CD4-positive, alpha-beta memory T cell (primary cell): ENCODE measurements at regions not wholly inside any gene's neighbourhood (a gene's known extent, or its start where the extent isn't known, plus 50 kb on each side); places are given as distances from the start of the nearest gene placed in this dataset.
"Not testable (repeated sequence)": the region's sequence is repeated elsewhere in the genome, so short reads cannot be mapped to it uniquely, and the experiment has no call there.

Source experiments
- CTCF ChIA-PET: fragments of 350-600 bp; sonication (Branson Sonifier 250); formaldehyde crosslinking; loops from one replicate; lab custom pipeline; 2021; ENCODE audit warnings: inconsistent platforms; ENCODE audit not compliant: partially characterized antibody; lab: Charles Lee
- POLR2A ChIA-PET: fragments of 350-600 bp; sonication (Branson Sonifier 250); formaldehyde crosslinking; loops from one replicate; lab custom pipeline; 2021; ENCODE audit not compliant: partially characterized antibody; lab: Charles Lee
- DNase-seq, 5 donors: peaks; one replicate each; pipeline versions ENCODE4 v3.0.0 to v3.0.0-alpha.2; 2020 to 2022; ENCODE audit warnings: mixed read lengths in 1 of 5
- H3K27ac ChIP-seq: one replicate; pipeline ENCODE4 v1.7.0; 2013; ENCODE audit warnings: low read depth, low read length
- H3K27me3 ChIP-seq: 2 replicates; pipeline ENCODE4 v1.7.0; 2013; ENCODE audit warnings: mild to moderate bottlenecking, low read length, moderate library complexity; ENCODE audit not compliant: insufficient read depth
- H3K36me3 ChIP-seq: 2 replicates; pipeline ENCODE4 v1.7.0; 2013; ENCODE audit warnings: mild to moderate bottlenecking, low read length, moderate library complexity; ENCODE audit not compliant: insufficient read depth
- H3K4me1 ChIP-seq: 2 replicates; pipeline ENCODE4 v1.7.0; 2013; ENCODE audit warnings: mild to moderate bottlenecking, low read length, moderate library complexity; ENCODE audit not compliant: insufficient read depth
- H3K4me3 ChIP-seq, 2 donors: one replicate each; pipeline ENCODE4 v1.7.0; 2013; ENCODE audit warnings: low read length in 2 of 2, mild to moderate bottlenecking in 1 of 2
- H3K9me3 ChIP-seq, 2 donors: one replicate each; pipeline ENCODE4 v1.7.0; 2013; ENCODE audit warnings: low read length in 2 of 2, control low read depth in 1 of 2; ENCODE audit not compliant: control insufficient read depth in 1 of 2
- H3K27ac Mint-ChIP-seq, 7 donors: one replicate each; pipeline ENCODE4 v1.8.0; 2020 to 2021; ENCODE audit warnings: mixed read lengths in 7 of 7, mild to moderate bottlenecking in 6 of 7, inconsistent platforms in 3 of 7, moderate library complexity in 3 of 7
- H3K27me3 Mint-ChIP-seq, 2 donors: one replicate each; pipeline ENCODE4 v1.8.0; 2020 to 2021; ENCODE audit warnings: mixed read lengths in 2 of 2
- H3K36me3 Mint-ChIP-seq, 2 donors: one replicate each; pipeline ENCODE4 v1.8.0; 2020 to 2021; ENCODE audit warnings: mixed read lengths in 2 of 2, inconsistent platforms in 1 of 2, mild to moderate bottlenecking in 1 of 2
- H3K4me1 Mint-ChIP-seq, 4 donors: one replicate each; pipeline ENCODE4 v1.8.0; 2020 to 2021; ENCODE audit warnings: mixed read lengths in 4 of 4, mild to moderate bottlenecking in 1 of 4
- H3K4me3 Mint-ChIP-seq, 8 donors: one replicate each; pipeline ENCODE4 v1.8.0; 2020 to 2021; ENCODE audit warnings: mixed read lengths in 8 of 8, mild to moderate bottlenecking in 7 of 8, moderate library complexity in 6 of 8, inconsistent platforms in 3 of 8
- H3K9me3 Mint-ChIP-seq, 8 donors: one replicate each; pipeline ENCODE4 v1.8.0; 2020 to 2021; ENCODE audit warnings: mixed read lengths in 8 of 8, mild to moderate bottlenecking in 5 of 8, inconsistent platforms in 3 of 8, moderate library complexity in 1 of 8
- intact Hi-C: fragments of 100-400 bp; cut with micrococcal nuclease; formaldehyde crosslinking; loops from one replicate; pipeline ENCODE4 v1.15.1; 2023

GRCh38 chr3:144816323-144816722, 844.7 kb downstream of the DIPK2A start:
- POLR2A ChIA-PET, result no interaction called here
- Histone ChIP-seq H3K36me3 (no peaks in the 10 kb centered on the region), H3K27ac (no peak overlapping the region), H3K4me3 (no peak overlapping the region), H3K9me3 (no peaks in the 10 kb centered on the region), H3K4me1 (no peaks in the 10 kb centered on the region), H3K27me3 (no peaks in the 10 kb centered on the region)
- intact Hi-C loops, result no loop called here
- no peaks in the 10 kb centered on the region for H3K27me3 Mint-ChIP-seq
- no peak for DNase-seq
- CTCF ChIA-PET, result no interaction called here
- peaks cover 0 to 2% (median 0%) of the 10 kb centered on the region in 8 donors for H3K9me3 Mint-ChIP-seq
- no peak overlapping the region for H3K27ac Mint-ChIP-seq
- no peaks in the 10 kb centered on the region for H3K36me3 Mint-ChIP-seq
- H3K4me1 Mint-ChIP-seq, result no peaks in the 10 kb centered on the region
- no peak overlapping the region for H3K4me3 Mint-ChIP-seq

GRCh38 chr3:144818973-144819372, 847.4 kb downstream of the DIPK2A start:
- Histone ChIP-seq H3K36me3 (no peaks in the 10 kb centered on the region), H3K9me3 (no peaks in the 10 kb centered on the region), H3K4me3 (no peak overlapping the region), H3K4me1 (no peaks in the 10 kb centered on the region), H3K27ac (no peak overlapping the region), H3K27me3 (no peaks in the 10 kb centered on the region)
- H3K27ac Mint-ChIP-seq, result no peak overlapping the region
- H3K36me3 Mint-ChIP-seq, result no peaks in the 10 kb centered on the region
- H3K4me1 Mint-ChIP-seq, result no peaks in the 10 kb centered on the region
- ChIA-PET POLR2A (no interaction called here), CTCF (no interaction called here)
- no peaks in the 10 kb centered on the region for H3K27me3 Mint-ChIP-seq
- H3K4me3 Mint-ChIP-seq, result no peak overlapping the region
- intact Hi-C loops, result no loop called here
- peaks cover 0 to 2% (median 0%) of the 10 kb centered on the region in 8 donors for H3K9me3 Mint-ChIP-seq
- no peak for DNase-seq

GRCh38 chr3:144820232-144820631, 848.6 kb downstream of the DIPK2A start:
- CTCF ChIA-PET, H3K9me3 ChIP-seq, POLR2A ChIA-PET, H3K4me3 ChIP-seq, H3K4me1 ChIP-seq, H3K9me3 Mint-ChIP-seq, intact Hi-C loops, H3K36me3 Mint-ChIP-seq, H3K27me3 ChIP-seq, H3K4me1 Mint-ChIP-seq, H3K27ac Mint-ChIP-seq, H3K27ac ChIP-seq, H3K27me3 Mint-ChIP-seq, DNase-seq, H3K36me3 ChIP-seq, H3K4me3 Mint-ChIP-seq: not testable (repeated sequence)

GRCh38 chr3:144820726-144821125, 849.1 kb downstream of the DIPK2A start:
- no peaks in the 10 kb centered on the region for H3K36me3 Mint-ChIP-seq
- peaks cover 0 to 4% (median 0%) of the 10 kb centered on the region in 8 donors for H3K9me3 Mint-ChIP-seq
- no peak overlapping the region for H3K27ac ChIP-seq
- no peaks in the 10 kb centered on the region for H3K4me1 ChIP-seq
- no peak overlapping the region for H3K4me3 ChIP-seq
- POLR2A ChIA-PET, result no interaction called here
- no peaks in the 10 kb centered on the region for H3K36me3 ChIP-seq
- no peak for DNase-seq
- H3K27ac Mint-ChIP-seq, result no peak overlapping the region
- CTCF ChIA-PET, result no interaction called here
- H3K27me3 ChIP-seq, result no peaks in the 10 kb centered on the region
- no peaks in the 10 kb centered on the region for H3K27me3 Mint-ChIP-seq
- intact Hi-C loops, result no loop called here
- no peaks in the 10 kb centered on the region for H3K9me3 ChIP-seq
- no peaks in the 10 kb centered on the region for H3K4me1 Mint-ChIP-seq
- no peak overlapping the region for H3K4me3 Mint-ChIP-seq

- H3K27ac Mint-ChIP-seq, result no peak overlapping the region
- CTCF ChIA-PET, result no interaction called here
- POLR2A ChIA-PET, result no interaction called here
- intact Hi-C loops, result no loop called here
- H3K4me1 Mint-ChIP-seq, result no peaks in the 10 kb centered on the region
- H3K36me3 Mint-ChIP-seq, result no peaks in the 10 kb centered on the region
- no peaks in the 10 kb centered on the region for H3K9me3 ChIP-seq
- H3K27me3 Mint-ChIP-seq, result no peaks in the 10 kb centered on the region
- no peaks in the 10 kb centered on the region for H3K27me3 ChIP-seq
- no peaks in the 10 kb centered on the region for H3K4me1 ChIP-seq
- H3K4me3 ChIP-seq, result no peak overlapping the region
- H3K4me3 Mint-ChIP-seq, result no peak overlapping the region
- peaks cover 0 to 4% (median 0%) of the 10 kb centered on the region in 8 donors for H3K9me3 Mint-ChIP-seq
- no peak for DNase-seq
- H3K36me3 ChIP-seq, result no peaks in the 10 kb centered on the region
- no peak overlapping the region for H3K27ac ChIP-seq
Observed at GRCh38 chr3:144821583-144821982, 850.0 kb downstream of the DIPK2A start.

- POLR2A ChIA-PET, result no interaction called here
- CTCF ChIA-PET, result no interaction called here
Observed at GRCh38 chr3:144822671-144823070, 851.0 kb downstream of the DIPK2A start.

GRCh38 chr3:144831955-144832716, 860.5 kb downstream of the DIPK2A start:
- Mint-ChIP-seq H3K4me3 (no peak overlapping the region), H3K27ac (no peak overlapping the region), H3K4me1 (no peaks in the 10 kb centered on the region), H3K36me3 (no peaks in the 10 kb centered on the region), H3K27me3 (no peaks in the 10 kb centered on the region), H3K9me3 (peaks cover 0 to 15% (median 4%) of the 10 kb centered on the region in 8 donors)
- H3K4me3 ChIP-seq, result no peak overlapping the region
- ChIA-PET CTCF (no interaction called here), POLR2A (no interaction called here)
- no peaks in the 10 kb centered on the region for H3K27me3 ChIP-seq
- no peaks in the 10 kb centered on the region for H3K4me1 ChIP-seq
- intact Hi-C loops, result no loop called here
- H3K27ac ChIP-seq, result no peak overlapping the region
- DNase-seq, result no peak
- H3K9me3 ChIP-seq, result peaks cover 0 to 4% of the 10 kb centered on the region in 2 donors
- no peaks in the 10 kb centered on the region for H3K36me3 ChIP-seq

More at GRCh38 chr3:144822671-144823070, 851.0 kb downstream of the DIPK2A start:
- Histone ChIP-seq H3K4me3 (no peak overlapping the region), H3K9me3 (no peaks in the 10 kb centered on the region), H3K27ac (no peak overlapping the region), H3K36me3 (no peaks in the 10 kb centered on the region), H3K27me3 (no peaks in the 10 kb centered on the region), H3K4me1 (no peaks in the 10 kb centered on the region)
- intact Hi-C loops, result no loop called here
- Mint-ChIP-seq H3K27me3 (no peaks in the 10 kb centered on the region), H3K36me3 (no peaks in the 10 kb centered on the region), H3K27ac (no peak overlapping the region), H3K4me1 (no peaks in the 10 kb centered on the region), H3K4me3 (no peak overlapping the region), H3K9me3 (peaks cover 0 to 4% (median 0%) of the 10 kb centered on the region in 8 donors)
- DNase-seq, result no peak
